C4-2B (cell line): ENCODE measurements at regions not wholly inside any gene's neighbourhood (a gene's known extent, or its start where the extent isn't known, plus 50 kb on each side); places are given as distances from the start of the nearest gene placed in this dataset.

Experiments used
- ZFX ChIP-seq: fragments of 450-650 bp; IDR thresholded peaks from 2 replicates; pipeline ENCODE4 v1.6.1; 2017
- TF ChIP-seq, protein P1 (sequence below): fragments of 450-650 bp; conservative IDR thresholded peaks from 2 replicates; pipeline ENCODE4 v1.5.1; 2017; ENCODE audit warnings: mild to moderate bottlenecking

DNA sequence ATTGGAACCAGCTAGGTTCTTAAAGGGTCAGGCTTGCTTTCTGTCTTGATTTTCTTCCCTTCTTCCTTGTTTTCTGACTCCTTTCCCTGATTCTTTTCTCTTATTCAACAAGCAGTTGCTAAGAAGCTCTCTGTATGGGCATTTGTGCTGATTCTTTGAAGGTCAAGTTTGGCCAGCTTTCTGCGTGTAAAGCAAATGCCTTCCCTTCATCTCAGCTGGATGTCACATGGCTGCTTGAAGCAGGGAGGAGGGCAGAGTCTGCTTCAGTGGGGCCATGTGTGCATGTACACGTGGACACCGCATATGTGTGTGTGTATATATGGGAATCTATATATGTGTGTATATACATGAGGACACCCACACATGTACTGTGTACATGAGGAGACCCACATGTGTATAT is 139.9 kb upstream of the ATP6AP2 start:
- TF ChIP-seq, protein P1, sequence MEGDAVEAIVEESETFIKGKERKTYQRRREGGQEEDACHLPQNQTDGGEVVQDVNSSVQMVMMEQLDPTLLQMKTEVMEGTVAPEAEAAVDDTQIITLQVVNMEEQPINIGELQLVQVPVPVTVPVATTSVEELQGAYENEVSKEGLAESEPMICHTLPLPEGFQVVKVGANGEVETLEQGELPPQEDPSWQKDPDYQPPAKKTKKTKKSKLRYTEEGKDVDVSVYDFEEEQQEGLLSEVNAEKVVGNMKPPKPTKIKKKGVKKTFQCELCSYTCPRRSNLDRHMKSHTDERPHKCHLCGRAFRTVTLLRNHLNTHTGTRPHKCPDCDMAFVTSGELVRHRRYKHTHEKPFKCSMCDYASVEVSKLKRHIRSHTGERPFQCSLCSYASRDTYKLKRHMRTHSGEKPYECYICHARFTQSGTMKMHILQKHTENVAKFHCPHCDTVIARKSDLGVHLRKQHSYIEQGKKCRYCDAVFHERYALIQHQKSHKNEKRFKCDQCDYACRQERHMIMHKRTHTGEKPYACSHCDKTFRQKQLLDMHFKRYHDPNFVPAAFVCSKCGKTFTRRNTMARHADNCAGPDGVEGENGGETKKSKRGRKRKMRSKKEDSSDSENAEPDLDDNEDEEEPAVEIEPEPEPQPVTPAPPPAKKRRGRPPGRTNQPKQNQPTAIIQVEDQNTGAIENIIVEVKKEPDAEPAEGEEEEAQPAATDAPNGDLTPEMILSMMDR: no peak
- no peak for TF ChIP-seq ZFX
